M059J (cell line): ENCODE measurements at regions not wholly inside any gene's neighbourhood (a gene's known extent, or its start where the extent isn't known, plus 50 kb on each side); places are given as distances from the start of the nearest gene placed in this dataset.
A peak's percentile ranks its signal among the peaks of the same experiment; 100 is the strongest.

ENCODE experiments used
- DNase-seq: peaks from one replicate; pipeline ENCODE4 v3.0.0-alpha.2; 2012; ENCODE audit warnings: low read depth

DNA sequence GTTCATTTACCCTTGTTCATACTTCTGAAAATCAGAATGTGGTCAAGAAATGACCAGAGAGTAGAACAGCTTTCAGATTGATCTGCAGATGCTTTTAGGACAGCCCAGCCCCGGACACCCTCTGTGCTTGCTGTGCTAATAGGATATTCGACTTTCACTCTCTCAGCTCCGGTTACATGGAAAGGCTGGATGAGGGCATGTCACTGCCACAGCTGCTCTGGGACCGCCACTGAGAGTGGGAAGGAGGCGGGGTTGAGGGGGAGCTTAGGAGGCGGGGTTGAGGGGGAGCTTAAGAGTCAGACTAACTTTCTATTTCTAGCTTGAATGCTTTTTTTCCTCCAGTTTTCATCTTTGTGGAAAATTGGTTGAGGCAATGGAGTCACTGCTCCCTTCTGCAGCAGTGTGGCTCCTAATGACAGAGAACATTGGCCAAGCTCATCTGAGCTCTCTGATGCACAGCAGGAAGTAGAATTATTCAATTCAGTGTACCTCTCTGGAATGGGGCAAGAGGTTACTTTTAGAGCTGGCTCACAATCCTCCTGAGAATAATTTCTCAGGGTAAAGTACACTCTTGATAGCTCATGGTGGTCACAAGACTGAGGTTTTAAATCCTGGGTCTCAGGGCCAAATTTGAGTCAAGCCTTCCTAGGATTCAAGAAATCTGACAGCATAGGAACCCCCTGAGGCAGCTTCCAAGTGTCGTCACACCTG, 74.6 kb upstream of the NPAS1 start:
- DNase-seq = no peak

- DNase-seq = no peak
Observed at GRCh38 chr19:46945694-46946489, 73.7 kb upstream of the NPAS1 start.

DNA sequence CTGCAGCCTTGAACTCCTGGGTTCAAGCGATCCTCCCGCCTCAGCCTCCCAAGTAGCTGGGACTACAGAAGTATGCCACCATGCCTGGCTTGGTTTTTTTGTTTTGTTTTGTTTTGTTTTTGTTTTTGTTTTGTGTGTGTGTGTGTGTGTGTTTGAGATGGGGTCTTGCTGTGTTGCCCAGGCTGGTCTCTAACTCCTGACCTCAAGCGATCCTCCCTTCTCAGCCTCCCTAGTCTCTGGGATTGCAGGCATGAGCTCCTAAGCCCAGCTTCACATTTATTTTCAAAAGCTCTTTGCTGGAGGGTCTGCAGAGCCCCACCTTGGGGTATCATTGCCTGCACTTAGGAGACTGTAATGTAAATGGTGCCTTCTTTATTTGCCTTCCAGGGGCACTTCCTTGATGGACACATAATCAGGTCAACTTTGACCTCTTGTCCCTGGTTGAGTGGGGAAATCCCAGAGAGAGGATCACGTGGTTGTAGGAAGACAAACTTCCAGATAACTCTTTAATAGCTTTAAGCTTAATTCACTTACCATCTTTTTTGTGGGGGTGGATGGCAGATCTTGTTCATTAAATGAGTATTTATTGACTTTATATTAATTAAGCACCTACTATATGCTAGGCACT, 72.9 kb upstream of the NPAS1 start:
- no peak for DNase-seq

DNA sequence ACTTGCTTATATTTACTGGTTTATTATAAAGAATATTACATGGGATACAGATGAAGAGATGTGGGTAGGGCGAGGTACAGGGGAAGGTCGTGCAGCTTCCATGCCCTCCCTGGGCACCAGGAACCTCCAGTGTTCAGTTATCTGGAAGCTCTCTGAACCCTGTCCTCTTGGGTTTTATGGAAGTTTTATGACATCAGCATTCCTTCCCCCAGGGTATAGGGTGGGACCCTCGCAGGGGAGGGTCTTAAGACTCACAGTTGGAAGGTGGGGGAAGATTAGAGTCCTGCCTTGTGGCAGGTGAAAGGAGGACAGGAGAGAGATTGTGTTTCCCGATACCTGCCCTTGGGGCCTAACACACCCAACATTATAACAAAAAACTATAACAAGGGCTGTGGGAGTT, 71.8 kb upstream of the NPAS1 start:
- DNase-seq = no peak

- peak; percentile 67 for DNase-seq
Observed at GRCh38 chr19:46950526-46951170, 69.0 kb upstream of the NPAS1 start.

DNA sequence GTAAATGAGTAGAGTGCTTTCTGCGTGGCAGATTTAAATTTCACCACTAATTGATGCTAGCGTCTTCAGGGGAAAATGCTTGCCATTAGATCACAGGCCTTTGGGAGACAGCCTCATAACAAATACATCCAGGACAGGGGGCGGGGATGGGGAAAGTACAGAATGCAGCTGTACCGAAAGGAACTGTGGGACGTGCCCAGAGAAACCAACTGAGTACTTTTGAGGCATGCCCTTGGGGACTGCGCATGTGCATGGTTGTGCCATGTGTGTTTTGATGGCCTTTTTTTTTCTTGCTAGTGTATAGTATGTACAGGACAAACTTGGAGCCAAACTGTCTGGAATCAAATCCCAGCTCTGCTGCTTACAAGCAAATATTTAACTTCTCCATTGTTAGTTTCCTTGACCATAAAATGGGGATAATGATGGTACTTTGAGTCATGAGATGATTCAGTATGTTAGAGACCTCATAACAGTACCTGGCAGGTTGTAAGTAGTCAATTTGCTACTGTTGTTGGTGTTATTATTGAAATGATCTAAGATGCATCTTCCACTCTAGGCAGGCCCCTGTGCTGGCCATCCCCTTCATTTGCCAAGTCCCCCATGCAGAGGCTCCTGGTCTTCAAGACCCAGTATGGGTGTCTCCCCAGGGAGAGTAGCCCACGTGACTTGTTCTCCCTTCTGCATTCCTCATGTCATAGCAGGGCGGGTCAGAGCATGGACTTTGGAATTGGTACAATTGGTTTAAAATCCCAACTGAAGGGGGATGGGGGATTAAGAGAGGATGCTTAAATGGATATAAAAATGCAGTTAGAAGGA, 68.3 kb upstream of the NPAS1 start:
- DNase-seq = peak; percentile 88

GRCh38 chr19:46952874-46953273, 66.8 kb upstream of the NPAS1 start:
- no peak for DNase-seq

DNA sequence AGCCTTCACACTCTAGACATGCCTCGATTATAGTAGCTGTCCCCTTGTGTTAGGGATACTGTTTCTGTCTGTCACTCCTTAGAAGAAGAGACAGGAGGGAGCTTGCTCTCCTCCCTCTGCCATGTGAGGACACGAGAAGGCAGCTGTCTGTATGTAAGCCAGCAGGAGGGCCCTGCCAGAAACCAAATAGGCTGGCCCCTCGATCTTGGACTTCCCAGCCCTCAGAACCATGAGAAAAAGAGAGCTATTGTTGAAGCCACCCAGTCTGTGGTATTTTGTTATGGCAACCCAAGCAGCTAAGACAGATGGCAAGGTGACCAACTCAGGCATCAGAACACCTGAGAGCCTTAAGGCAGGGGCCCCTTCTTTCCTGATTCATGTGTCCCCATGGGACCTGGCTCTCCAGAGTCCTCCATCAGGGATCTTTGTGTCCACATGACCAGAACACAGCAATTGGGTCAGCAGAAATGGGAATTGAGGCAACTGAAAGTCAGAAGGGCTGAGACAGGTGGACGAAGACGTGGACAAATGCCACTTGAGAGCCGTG, 65.6 kb upstream of the NPAS1 start:
- DNase-seq = peak; percentile 34

- no peak for DNase-seq
Observed at GRCh38 chr19:46954502-46954992, 65.1 kb upstream of the NPAS1 start.

- DNase-seq = peak; percentile 76
Observed at GRCh38 chr19:46954993-46955812, 64.4 kb upstream of the NPAS1 start.

DNA sequence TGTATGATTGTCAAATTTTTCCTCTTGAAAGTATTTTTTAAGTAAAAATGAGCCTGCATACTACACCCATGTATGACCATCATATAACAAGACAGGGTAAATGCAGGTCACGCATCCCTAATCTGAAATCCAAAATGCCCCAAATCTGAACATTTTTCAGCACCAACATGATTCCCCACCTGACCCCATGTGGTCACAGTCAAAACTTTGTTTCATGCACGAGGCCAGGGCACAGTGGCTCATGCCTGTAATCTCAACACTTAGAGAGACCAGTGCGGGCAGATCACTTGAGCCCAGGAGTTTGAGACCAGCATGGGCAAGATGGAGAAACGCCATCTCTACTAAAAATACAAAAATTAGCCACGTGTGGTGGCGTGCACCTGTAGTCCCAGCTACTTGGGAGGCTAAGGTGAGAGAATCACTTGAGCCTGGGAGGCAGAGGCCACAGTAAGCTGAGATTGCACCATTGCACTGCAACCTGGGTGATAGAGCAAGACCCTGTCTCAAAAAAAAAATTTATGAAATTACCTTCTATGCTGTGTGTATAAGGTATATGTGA, 63.7 kb upstream of the NPAS1 start:
- DNase-seq = no peak

- DNase-seq = peak; percentile 76
Observed at GRCh38 chr19:46958532-46958931, 61.1 kb upstream of the NPAS1 start.

DNA sequence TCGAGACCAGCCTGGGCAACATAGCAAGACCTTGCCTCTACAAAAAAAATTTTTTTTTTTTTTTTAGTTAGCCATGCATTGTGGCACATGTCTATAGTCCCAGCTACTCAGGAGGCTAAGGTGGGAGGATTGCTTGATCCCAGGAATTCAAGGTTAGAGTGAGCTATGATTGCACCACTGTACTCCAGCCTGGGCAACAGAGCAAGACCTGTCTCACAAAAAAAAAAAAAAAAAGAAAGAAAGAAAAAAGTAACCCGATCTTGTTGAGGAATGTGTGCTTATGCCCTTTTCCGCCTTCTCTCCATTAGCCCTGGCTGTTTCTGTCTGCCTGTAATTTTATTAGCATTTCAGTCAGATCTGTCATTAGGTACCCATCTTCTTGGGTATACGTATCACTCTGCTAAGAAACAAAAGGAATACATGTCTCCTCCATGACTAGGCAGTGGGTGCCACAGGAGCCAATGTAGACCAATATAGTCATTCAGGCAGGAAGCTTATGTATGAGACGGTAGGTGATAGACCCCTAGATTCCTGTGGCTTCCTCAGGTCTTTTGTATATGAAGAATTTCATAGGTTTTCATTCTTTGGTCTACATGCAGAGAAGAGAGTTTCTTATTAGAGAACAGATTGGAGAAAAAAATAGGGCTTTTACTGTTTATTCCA, 59.6 kb upstream of the NPAS1 start:
- DNase-seq = peak; percentile 63

DNA sequence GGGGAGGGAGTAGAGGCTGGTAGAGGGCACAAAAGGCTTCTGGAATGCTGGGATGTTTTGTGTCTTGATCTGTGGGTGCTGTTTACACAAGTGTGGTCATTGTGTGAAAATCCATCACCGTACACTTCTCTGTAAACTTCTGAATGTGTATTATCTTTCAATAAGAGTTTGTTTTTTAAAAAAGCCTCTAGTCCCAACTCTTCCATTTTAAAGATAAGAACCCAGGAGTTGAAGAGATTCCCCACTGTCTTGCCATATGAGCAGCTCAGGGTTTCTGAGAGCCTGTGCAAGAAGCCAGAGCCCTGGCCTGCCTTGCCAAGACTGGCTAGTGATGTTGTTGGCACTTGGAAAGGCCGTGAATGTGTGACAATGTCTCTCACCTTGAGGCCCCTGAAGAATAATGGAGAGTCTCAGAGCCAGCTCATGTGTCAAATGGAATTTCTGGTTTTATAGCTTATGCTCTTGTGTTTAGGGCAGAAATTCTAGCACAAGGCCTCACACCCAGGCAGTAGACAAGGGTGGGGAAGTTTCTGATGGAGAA, 57.5 kb upstream of the NPAS1 start:
- DNase-seq = peak; percentile 60

DNA sequence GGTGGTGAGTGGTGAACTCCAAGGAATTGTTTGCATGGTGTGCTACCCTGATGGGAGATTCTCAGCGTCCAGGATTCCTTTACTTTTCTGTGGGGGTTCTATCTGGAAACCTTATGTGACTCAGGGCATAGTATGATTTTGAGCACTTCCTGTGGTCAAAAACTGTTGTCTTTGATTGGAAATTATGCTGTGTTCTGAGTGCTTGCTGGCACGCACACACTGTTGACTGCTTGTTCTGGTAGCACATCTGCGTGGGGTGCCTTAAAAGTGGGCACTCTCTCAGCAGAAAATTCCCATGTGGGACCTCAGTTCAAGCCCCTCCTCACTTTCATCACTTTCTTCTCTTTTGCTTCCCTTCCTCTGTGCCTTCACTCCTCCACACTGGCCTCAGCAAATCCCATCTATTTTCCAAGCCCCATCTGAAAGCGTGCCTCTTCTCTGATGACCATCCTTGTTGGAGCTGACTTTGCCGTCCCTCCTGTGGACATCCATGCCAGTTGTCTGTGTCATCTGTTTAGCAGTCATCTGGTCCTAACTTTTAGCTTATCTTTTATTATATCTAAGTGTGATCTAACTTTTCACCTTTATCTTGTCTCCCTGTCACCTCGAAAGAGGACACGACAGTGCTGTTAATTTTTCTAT, 56.4 kb upstream of the NPAS1 start:
- DNase-seq = peak; percentile 97

DNA sequence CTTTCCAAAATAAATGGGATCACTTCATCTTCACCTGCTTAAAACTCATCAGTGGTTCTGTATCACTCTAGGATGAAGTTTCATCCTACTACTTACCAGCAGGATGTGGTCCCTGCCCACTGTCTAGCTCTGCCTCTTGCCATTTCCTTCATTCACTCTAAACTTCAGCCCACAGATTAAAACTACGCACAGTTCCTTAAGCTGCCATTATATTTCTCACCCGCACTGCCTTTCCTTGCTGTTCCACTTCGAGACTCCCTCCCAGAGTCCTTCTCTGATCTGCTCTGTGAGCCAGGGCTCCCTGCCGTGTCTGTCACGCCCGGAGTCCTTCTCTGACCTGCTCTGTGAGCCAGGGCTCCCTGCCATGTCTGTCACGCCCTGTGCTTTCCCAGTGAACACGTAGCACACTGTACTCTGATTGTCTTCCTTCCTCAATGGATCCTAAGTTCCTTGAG, 52.0 kb upstream of the NPAS1 start:
- DNase-seq = no peak
